Activated CD4-positive, alpha-beta T cell treated with anti-CD3 and anti-CD28 coated beads, Interleukin-2, amount 50 U/mL, for 4 hours (primary cell): ENCODE measurements at regions not wholly inside any gene's neighbourhood (a gene's known extent, or its start where the extent isn't known, plus 50 kb on each side); places are given as distances from the start of the nearest gene placed in this dataset.

Experiments used
- DNase-seq, 2 experiments: peaks; one replicate each; pipeline ENCODE4 v3.0.0-alpha.2; 2020

DNA sequence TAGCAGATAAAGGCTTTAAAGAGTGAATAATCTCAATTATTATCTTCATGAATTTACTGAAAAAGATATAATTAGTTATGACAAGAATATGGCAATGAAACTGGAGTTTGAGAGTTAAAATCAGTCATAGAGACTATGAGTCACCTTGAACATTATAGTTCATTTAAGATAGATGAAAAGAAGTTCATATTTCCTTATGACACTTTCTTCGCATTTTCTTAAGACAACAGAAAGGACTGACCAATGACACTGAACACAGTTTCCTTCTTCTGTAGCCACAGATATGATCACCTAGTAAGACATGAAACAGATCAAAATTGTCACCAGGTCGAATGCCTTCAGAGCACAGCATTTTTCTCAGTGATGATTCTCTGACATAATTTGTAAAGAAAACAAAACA, 202.1 kb downstream of the KLF12 start:
- no peak for DNase-seq

DNA sequence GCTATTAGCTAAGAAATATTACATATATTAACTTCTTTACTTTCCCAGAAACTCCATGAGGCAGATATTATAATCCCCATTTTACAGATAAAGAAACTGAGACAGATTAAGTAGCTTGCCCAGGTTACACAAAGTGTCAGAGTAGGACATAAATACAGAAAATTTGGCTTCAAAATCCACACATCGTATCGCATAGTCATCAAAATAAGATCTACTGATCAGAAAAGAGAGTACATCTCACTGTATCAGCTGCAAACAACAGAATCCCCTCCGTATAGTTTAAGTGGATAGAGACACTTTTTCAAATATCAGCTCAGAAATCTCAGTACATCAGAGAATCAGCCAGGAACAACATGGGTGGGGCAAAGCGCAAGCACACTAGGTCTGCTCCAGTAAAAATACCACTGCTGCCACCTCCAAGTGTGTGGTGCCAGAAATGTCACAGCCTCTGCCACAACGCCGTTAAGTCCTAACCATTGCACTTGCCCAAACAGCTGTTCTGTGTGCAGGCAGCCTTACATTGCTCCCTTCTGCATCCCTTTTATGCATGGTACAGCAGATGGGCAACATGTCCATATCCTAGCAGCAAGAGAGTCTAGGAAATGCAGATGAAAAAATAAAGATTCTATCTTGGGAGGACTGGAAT, 204.8 kb downstream of the KLF12 start:
- no peak for DNase-seq

DNA sequence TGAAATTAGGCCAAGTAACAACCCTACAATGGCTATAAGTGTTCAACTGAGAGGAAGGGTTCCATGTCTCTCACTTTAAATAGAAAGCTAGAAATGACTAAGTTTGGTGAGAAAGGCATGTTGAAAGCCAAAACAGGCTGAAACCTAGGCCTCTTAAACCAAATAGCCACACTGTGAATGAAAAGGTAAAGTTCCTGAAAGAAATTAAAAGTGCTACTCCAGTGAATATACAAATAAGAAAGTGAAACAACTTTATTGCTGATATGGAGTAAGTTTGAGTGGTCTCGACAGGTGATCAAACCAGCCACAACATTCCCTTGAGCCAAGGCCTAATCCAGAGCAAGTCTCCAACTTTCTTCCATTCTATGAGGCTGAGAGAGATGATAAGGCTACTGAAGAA, 209.6 kb downstream of the KLF12 start:
- DNase-seq, result no peak

DNA sequence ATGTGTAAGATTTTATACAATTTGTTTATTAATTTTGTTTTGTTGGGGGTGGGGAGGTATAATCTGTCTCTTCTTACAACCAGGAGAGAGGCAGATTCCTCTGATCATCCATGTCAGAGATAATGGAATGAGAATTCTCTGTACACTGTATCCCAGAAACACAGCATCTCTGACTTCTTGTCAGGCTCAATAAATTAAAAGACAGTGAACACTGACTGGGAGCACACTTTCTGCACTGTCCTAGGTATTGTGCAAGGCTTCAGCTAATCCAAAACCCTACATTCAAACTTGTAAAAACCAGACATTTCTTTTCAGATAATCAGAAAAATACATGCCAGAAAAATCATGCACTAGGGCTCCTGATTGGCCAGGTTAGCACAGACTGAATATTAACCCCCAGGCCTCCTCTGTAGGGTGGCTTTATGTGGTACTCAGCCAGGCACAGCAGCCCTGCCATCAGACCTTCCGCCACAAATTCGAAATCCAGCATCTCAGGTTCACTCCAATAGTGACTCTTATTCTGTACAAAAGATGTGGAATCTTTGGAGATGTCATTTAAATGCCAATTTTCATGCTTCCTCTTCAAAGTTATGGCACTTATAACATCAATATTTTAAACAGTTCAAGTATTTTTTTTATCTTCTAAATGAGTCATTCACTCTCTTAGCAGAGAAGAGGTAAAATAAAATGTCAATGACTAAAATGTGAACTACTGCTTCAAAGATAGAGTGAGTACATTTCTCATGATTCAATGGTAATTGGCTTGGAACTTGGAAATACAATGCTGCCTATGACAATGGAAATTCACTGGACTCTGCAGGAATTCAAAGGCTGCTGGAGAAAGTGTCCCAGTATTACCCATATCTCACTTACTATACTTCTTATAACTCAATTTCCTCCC, 211.5 kb downstream of the KLF12 start:
- no peak for DNase-seq

DNA sequence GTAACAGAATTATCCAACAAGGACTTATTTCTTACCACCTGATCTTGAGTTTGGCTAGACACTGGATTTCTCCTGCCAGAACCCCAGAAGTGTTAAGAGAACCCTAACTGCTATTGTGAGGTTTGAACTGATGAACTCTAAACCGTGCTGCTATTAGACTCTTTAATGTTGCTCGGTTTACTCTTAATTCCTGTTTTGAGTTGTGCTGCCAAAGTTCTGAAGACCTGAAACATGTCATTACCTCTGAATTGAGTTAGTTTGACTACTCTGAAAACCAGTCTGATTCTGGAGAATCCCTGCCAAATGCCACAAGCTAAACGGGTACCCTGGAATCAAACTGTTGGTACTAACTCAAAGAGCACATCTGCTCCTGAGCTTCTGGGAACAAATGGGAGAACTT, 215.5 kb downstream of the KLF12 start:
- DNase-seq, result no peak

DNA sequence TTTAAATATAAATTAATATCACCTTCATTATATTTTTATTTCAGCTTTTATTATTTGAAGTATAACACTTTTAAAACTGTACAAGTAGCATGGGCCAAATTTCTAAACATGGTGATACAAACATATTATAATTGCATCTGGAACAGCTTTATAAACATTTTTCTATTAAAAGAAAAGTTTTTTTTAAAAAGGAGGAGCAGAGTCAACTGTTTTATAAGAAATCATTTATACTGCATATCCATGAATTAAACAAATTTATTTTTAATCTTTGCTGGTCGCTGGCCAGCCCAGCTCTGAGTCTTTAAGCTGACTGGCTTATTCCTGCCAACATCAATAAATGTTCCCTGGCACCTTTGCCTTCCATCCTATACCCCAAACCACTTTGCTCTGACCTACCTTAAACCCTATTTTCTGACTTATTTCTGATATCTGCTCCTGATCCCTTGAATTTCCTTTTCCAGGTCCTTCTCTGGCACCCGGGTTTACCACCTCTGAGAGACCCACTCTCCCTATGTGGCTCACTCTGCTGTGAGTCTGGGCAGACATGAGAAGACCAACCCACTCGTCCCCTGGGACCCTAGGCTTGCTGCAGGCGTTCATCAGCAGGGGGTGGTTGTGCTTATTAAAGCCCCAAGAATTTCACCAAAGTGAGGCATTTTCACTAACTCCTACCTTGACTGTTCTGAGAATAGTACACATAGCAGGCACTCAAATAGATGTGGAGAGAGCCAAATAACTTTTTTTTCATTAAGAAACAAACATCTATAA, 220.3 kb downstream of the KLF12 start:
- no peak for DNase-seq

DNA sequence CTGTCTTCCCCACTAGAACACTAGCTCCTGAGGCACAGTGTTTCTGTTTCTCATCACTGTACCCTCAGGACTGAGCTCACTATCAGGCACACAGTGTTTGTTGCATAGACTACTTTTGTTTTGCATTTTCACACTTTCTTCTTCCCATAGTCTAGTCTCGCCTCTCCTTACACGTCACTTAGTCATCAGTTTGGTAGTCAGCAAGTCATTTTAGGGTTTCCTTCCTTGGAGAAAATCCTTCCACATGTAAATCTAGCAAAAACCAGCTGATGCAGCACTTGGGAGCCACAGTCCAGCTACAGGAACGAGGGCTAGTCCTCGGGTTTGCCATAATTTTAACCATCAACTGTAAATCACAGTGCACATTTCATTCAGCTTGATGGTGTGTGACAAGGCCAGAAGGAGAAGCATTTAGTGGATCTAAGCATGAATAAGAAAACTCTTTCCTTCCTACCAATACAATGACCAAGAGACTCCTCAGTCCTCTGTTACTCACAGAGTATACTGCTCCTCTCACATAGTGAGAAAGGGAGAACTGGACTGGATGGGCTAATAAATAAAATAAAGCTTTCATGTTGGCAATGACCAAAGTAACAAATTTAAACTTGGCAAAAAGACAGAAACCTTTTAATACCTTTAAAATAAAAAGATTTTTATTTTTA, 221.0 kb downstream of the KLF12 start:
- no peak for DNase-seq

DNA sequence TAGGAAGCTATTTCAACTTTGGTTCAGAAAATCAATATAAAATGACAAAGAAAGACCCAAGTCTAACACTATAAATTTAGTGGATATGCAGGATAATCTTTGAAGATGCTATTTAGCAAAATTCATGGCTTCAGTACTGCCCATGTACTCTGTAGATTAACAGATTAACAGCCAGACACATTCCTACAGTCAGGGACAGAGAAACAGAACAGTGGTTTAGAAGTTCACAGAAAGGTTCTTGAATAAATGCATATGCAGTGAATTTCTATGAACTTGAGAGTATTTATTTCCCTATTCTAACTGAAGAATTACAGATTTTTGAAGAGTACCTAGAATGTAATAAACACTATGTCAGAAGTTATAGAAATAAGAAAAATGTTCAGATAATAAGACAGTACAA, 222.8 kb downstream of the KLF12 start:
- no peak for DNase-seq

DNA sequence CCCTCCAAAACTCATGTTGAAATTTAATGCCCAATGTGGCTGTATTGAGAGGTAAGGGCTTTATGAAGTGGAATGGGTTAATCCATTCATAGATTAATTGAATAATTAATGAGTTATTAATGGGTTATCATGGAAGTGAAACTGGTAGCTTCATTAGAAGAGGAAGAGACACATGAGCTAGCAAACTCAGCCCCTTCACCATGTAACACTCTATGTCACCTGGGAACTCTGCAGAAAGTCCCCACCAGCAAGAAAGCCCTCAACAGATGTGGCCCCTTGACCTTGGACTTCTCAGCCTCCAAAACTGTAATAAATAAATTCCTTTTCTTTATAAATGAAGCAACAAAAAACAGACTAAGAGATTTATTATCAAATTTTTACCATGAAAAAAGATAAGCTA, 223.5 kb downstream of the KLF12 start:
- no peak for DNase-seq

DNA sequence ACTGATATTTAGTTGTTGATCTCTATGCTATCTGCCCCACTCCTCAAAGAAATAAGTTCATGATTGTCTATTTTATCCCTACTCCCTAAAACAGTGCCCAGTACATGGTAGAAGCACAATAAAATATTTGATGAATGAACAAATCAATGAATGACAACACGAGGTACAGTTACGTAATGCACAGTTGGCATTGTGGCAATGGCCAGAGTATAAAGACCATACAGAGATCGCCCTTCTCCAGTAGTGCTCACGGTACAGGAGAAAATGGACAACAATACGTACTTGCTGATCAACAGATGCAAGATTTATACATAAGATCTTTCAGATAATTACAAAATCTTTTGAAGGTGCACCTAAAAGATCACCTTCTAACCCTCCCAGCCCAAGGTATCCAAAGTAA, 225.4 kb downstream of the KLF12 start:
- DNase-seq, result no peak

DNA sequence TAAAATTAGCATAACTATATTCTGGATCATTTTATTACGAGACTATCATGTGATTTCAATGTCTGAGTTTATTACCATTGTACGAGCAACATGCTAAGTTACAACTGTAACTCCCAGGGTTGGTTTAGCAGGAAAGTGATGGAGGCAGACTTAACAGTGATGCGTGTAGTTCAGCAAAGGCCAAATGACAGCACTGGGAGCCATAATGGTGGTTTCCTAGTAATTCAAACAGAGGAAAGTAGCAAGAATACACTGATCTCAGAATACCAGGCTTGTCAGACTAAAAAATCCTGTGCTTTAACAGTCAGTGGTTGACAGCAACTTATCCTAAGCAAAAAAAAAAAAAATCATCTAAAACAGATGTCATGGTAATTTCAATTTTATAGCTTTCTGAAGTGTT, 229.6 kb downstream of the KLF12 start:
- DNase-seq, result no peak

DNA sequence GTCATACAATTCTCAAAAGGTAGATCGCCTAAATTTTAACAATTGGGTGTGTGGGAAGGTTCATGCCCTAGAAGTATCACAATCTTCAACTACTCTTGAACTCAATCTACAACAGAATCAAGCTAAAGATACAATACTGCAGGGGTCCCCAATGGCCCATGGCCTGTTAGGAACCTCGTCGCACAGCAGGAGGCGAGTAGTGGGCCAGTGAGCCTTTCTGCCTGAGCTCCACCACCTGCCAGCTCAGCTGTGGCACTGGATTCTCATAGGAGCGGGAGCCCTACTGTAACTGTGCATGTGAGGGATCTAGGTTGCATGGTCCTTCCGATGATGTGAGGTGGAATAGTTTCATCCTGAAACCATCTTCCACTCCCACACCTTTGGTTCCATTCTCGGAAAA, 230.6 kb downstream of the KLF12 start:
- no peak for DNase-seq

DNA sequence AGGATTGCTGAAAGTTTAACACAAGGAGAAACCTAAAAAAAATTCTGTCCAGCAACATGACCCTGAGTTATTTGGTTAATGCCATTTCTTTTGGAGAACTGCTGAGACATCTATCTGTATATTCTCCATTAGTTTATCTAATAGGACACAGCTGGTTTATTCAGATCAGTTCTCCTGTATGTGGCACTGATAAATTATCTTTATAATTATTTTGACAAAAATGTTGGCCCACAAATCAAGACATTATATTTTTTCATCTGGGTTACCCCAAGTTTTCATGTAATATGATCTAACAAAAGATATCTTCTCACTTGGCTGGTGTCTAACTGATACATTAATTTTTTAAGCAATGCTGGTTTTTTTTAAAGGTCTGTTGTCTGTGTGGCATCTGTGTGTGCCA, 231.4 kb downstream of the KLF12 start:
- DNase-seq, result no peak

DNA sequence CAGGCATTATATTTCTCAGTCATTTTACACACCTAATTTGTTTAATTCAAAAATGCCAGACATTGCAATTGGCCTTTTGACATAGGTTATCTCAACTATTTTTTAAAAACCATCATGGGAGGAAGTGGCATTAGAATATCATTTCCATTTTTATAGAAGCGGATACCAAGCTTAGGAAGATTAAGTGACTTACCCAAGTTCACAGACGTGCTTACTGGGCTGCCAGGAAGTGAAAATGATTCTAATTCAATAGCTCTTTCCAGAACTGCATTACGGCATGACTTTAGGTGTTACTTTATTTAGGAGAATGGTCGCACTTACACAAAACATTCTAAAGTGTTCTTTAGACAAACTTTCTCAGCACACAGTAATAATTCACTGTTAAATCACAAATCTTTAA, 231.9 kb downstream of the KLF12 start:
- DNase-seq, result no peak

DNA sequence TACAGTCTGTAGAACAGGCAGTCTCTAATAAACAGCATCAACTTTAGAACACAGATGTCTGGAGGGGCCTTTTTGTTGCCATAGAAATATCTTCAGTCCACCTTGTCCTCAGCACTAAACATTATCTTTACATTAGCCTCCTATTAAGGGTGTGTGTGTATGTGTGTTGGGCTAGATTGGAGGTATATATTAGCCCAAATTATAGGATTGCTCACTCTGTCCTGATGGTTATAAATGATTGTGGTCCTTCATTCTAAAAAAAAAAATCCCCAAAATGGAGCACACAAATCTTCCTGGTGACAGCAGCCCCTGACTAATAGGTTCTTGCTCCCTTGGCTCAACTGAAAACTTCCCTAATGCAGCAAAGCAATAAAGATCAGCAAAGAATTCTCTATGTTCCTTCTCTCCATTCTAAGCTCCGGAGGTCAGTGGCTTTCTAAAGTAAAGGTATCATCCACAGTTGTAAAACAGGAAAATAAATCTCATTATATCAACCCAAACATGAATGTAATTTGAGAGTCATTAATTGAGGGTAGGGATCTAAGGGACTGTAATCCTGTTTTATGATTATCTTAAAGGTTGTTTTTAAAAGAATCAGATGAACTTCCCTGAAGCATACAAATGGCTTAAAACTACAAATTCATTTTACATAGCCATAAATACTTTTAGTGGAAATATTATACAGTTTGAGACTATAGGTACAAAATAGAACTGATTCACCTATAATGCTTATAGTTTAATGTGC, 232.7 kb downstream of the KLF12 start:
- no peak for DNase-seq

DNA sequence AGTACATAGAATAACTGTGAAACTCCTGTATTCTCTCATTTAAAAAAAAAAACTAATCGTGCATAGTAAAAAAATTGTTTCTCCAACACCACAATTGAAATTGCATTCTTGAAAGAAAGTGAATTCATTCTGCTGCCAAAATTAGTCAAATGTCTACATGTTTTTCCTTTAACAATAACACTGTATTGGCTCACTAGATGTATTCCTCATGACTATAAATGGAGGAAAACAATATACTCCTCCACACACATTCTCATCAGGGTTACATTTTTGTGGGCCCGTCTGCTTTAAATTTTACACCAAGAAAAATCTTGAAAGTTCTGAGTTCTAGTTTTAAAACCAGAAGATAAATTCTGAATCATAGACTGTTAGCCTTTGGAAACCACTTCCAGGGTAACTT, 233.6 kb downstream of the KLF12 start:
- DNase-seq, result no peak

DNA sequence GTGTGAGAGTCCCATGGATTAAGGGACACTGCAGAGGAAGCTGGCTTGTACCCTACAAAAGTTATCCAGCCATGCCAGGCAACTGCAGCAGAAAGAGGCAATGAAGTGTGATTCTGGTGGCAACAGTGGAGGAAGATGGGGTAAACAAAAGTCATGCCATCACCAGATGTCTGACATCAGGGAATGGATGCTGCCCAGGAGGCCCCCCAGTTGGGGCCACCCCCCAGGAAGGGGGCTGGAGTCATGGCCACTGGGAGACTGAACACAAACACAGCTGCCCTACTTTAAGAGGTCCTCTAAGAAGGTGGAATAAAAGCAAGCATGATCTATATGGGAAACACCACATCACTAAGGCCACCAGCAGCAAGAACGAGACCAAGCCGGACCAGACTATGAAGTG, 235.3 kb downstream of the KLF12 start:
- no peak for DNase-seq

DNA sequence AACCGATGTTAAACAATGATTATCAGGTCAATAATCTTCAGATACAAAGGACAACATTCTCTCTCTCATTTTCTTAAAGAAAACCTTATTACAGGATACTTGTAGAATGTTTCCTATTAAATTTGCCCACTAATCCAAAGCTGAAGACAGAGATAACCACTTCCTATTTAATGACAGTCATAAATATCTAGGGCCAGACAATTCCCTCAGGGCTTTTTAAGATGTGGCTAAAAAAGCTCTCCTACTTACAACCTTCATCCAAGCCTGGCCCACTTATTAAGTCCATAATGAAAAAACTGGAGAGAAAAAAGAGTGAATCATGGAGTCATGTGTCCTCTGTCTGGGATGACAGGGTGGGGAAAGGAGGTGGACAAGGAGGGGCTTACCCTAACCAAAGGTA, 235.9 kb downstream of the KLF12 start:
- no peak for DNase-seq

DNA sequence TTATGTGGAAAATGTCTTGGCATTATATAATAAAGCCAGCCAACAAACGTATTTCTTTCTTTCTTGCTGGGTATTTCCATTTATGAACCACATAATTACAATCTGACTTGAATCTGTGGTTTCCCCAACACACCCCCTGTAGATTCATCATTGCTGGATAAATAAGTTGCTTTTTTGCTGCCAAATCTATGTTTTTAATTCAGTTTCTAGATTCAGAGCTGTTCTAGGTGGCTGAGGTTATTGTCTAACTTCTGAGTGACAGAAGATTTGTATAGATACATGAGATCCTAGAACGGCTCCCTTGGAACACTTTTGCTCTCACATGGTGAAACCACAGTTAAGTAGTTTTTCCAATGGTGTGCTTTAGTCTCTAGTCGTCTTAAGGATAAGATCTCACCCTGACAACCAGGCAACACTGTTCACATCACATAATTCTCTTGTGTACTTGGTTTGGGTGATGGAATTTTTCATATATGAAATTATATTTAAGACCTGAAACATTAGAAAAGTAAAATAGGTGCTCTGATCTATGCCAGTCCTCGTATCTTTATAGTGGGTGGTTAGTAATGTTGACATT, 239.1 kb downstream of the KLF12 start:
- no peak for DNase-seq

DNA sequence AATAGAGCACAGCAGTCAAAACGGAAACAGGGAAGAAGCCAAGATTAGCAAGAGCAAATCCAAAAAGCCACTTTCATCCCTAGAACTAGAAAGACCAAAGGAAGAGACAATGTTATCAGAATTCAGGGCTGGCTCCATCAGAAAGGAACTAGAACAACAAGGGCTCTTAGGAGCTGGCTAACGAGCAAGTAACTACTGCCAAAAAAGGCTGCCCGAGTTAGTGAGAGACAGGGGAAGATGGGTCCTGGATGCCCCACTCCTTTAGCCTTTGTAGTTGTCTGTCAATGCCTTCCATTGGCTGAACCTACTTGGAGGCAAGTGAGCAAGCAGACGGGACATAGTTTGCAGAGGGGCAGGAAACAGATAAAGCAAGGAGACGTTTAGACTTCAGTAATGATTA, 240.4 kb downstream of the KLF12 start:
- DNase-seq, result no peak

DNA sequence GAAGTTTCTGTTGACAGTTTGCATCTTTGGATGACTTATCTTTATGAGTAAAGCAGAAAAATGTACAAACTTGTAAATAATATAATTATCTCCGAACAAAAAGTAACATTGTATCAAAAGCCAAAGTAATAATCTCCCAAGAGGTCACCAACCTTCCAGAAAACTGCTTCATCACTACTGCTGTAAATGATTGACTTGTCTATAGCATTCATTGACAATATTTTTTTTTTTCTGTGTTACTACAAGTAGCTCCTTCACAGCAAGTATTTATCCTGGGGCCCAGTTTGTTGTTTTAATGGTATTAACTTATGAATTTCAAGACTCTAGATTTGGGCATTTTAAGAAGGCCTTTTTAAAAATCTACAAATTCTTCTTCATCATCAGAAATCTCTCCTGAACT, 242.4 kb downstream of the KLF12 start:
- DNase-seq, result no peak

DNA sequence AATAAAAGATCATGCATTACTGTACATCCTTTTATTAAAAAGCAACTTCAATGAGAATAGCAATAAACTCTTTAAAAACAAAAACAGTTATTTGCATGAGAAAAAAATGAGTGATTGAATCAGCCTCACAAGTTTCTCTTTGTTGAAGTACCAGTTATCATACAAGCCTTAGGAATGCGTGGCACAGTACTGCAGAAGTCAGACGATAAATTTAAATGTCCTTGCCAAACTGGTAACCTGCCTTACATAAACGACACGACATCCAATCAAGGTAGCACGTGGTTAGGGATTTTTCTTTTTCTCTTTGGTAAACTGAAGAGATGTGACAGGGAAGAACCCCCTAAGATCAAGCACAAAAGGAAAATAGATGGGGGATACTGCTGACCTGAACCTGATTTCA, 251.0 kb downstream of the KLF12 start:
- DNase-seq, result no peak
